PC-9 (cell line): ENCODE measurements at regions not wholly inside any gene's neighbourhood (a gene's known extent, or its start where the extent isn't known, plus 50 kb on each side); places are given as distances from the start of the nearest gene placed in this dataset.

Experiments used
- BruUV-seq: library from RNA; stranded (reverse); fragments of 400-500 nt; replicated peaks from 2 replicates; lab custom pipeline; 2021; lab: Mats Ljungman, UMichigan
- CTCF ChIA-PET: fragments of 300-600 bp; sonication (Branson Sonifier 250); formaldehyde crosslinking; loops from one replicate; lab custom pipeline; 2022; ENCODE audit warnings: antibody characterized with exemption; lab: Charles Lee
- POLR2A ChIA-PET: fragments of 300-600 bp; sonication (Branson Sonifier 250); formaldehyde crosslinking; loops from one replicate; lab custom pipeline; 2022; ENCODE audit warnings: antibody characterized with exemption; ENCODE audit not compliant: unreplicated experiment; lab: Charles Lee
- DNase-seq, 2 experiments: peaks; one replicate each; pipeline versions ENCODE4 v3.0.0 to v3.0.0-alpha.2; 2015 to 2022; ENCODE audit warnings: mixed read lengths in 1 of 2
- H2AFZ ChIP-seq: fragments of 200-600 bp; sonication (generic); 2 replicates; pipeline ENCODE4 v1.8.1; 2017; ENCODE audit warnings: antibody characterized with exemption
- H3F3A ChIP-seq: fragments of 200-600 bp; sonication (generic); 2 replicates; pipeline ENCODE4 v1.8.1; 2017; ENCODE audit warnings: antibody characterized with exemption, mild to moderate bottlenecking, low read depth; ENCODE audit not compliant: insufficient read depth
- H3K27ac ChIP-seq: fragments of 200-600 bp; sonication (generic); 2 replicates; pipeline ENCODE4 v1.6.1; 2016; ENCODE audit warnings: mixed run types
- H3K27me3 ChIP-seq: fragments of 200-600 bp; sonication (generic); 2 replicates; pipeline ENCODE4 v1.6.1; 2016; ENCODE audit warnings: low read depth, mixed run types; ENCODE audit not compliant: insufficient read depth
- H3K36me3 ChIP-seq: fragments of 200-600 bp; sonication (generic); 2 replicates; pipeline ENCODE4 v1.6.1; 2016; ENCODE audit warnings: low read depth, mixed run types
- H3K4me1 ChIP-seq: fragments of 200-600 bp; sonication (generic); replicated peaks from 2 replicates; pipeline ENCODE4 v1.6.1; 2016; ENCODE audit warnings: mixed run types; ENCODE audit not compliant: insufficient read depth
- H3K4me2 ChIP-seq: fragments of 200-600 bp; sonication (generic); 2 replicates; pipeline ENCODE4 v1.6.1; 2017; ENCODE audit warnings: mixed run types
- H3K4me3 ChIP-seq: fragments of 200-600 bp; sonication (generic); 2 replicates; pipeline ENCODE4 v1.6.1; 2016; ENCODE audit warnings: mixed run types
- H3K79me2 ChIP-seq: fragments of 200-600 bp; sonication (generic); 2 replicates; pipeline ENCODE4 v1.6.1; 2017; ENCODE audit warnings: low read depth, mixed run types
- H3K9me2 ChIP-seq: fragments of 200-600 bp; sonication (generic); 2 replicates; pipeline ENCODE4 v1.8.1; 2017; ENCODE audit warnings: mild to moderate bottlenecking; ENCODE audit not compliant: insufficient read depth
- H3K9me3 ChIP-seq: fragments of 200-600 bp; sonication (generic); 2 replicates; pipeline ENCODE4 v1.8.1; 2016; ENCODE audit warnings: low read depth; ENCODE audit not compliant: insufficient read depth
- H4K20me1 ChIP-seq: fragments of 200-600 bp; sonication (generic); 2 replicates; pipeline ENCODE4 v1.8.1; 2017; ENCODE audit not compliant: insufficient read depth
- CTCF ChIP-seq: fragments of 200-600 bp; sonication (generic); conservative IDR thresholded peaks from 2 replicates; pipeline ENCODE4 v1.6.1; 2017; ENCODE audit warnings: mixed run types, antibody characterized with exemption, mild to moderate bottlenecking, moderate library complexity
- EZH2 ChIP-seq: fragments of 200-600 bp; sonication (generic); IDR thresholded peaks from 2 replicates; pipeline ENCODE4 v1.8.0; 2017; ENCODE audit warnings: antibody characterized with exemption, low read depth
- intact Hi-C: fragments of 100-400 bp; cut with micrococcal nuclease; formaldehyde crosslinking; loops from one replicate; pipeline ENCODE4 v1.10.0; 2022; ENCODE audit not compliant: unreplicated experiment

DNA sequence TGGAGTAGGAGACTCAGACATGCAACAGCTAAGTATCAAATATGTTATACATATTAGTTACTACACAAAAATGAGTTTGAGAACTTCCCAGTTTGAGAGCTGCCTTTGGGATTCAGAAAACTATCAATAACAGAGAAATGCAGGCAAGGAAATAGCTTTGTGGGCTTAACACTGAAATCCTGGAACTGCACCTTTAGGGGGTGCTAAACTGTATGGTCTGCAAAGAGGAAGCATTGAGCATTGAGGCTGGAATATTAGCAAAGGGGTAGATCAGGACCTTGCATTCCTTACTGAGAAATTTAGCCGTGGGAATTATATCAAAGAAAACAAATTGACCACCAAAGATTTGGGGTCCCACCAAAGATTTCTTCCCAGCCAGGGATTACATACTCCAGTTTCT lies 580.0 kb downstream of the ZNF385D start:
- Histone ChIP-seq H3K79me2 (no peaks in the 10 kb centered on the region), H3K4me2 (no peak overlapping the region), H4K20me1 (no peaks in the 10 kb centered on the region), H3K9me2 (no peaks in the 10 kb centered on the region), H3K4me3 (no peak overlapping the region), H3K9me3 (no peaks in the 10 kb centered on the region), H3K27me3 (no peaks in the 10 kb centered on the region), H2AFZ (no peak overlapping the region), H3K36me3 (no peaks in the 10 kb centered on the region), H3K4me1 (no peaks in the 10 kb centered on the region), H3K27ac (no peak overlapping the region), H3F3A (no peaks in the 10 kb centered on the region)
- ChIA-PET CTCF (no interaction called here), POLR2A (no interaction called here)
- no peak for DNase-seq
- TF ChIP-seq CTCF (peak; percentile 69), EZH2 (no peak)
- intact Hi-C loops: no loop called here
- no TSS peak for BruUV-seq

- no peak for DNase-seq
- BruUV-seq: no TSS peak
- intact Hi-C loops: no loop called here
- no peaks in the 10 kb centered on the region for H3K9me3 ChIP-seq
- H3K4me3 ChIP-seq: no peak overlapping the region
- no peaks in the 10 kb centered on the region for H4K20me1 ChIP-seq
- no peaks in the 10 kb centered on the region for H3K79me2 ChIP-seq
- no peak overlapping the region for H3K4me2 ChIP-seq
- no peaks in the 10 kb centered on the region for H3F3A ChIP-seq
- no peak for TF ChIP-seq EZH2
- TF ChIP-seq CTCF: no peak
- H3K27ac ChIP-seq: no peak overlapping the region
- POLR2A ChIA-PET: no interaction called here
- no peaks in the 10 kb centered on the region for H3K27me3 ChIP-seq
- H3K36me3 ChIP-seq: no peaks in the 10 kb centered on the region
- CTCF ChIA-PET: no interaction called here
- no peaks in the 10 kb centered on the region for H3K9me2 ChIP-seq
- H2AFZ ChIP-seq: no peak overlapping the region
- H3K4me1 ChIP-seq: no peaks in the 10 kb centered on the region
Observed at GRCh38 chr3:21169948-21170347, 581.1 kb downstream of the ZNF385D start.

DNA sequence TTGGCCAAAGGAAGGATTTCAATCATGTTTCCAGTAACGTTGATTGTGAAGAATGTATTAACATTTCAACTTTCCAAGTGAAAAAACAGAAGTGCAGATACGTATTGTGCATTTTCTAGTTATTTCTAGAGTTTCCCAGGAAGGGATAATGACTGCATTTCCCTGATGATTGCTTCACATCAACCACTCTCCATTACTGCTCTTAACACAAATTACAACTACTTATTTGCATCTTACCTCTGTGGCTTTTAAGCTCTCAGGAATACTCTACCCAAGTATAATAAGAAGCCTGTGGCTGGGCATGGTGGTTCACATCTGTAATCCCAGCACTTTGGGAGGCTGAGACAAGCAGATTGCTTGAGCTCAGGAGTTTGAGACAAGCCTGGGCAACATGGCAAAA lies 582.5 kb downstream of the ZNF385D start:
- Histone ChIP-seq H3K4me1 (no peaks in the 10 kb centered on the region), H3F3A (no peaks in the 10 kb centered on the region), H3K4me2 (no peak overlapping the region), H3K36me3 (no peaks in the 10 kb centered on the region), H4K20me1 (no peaks in the 10 kb centered on the region), H3K9me3 (no peaks in the 10 kb centered on the region), H3K9me2 (no peaks in the 10 kb centered on the region), H3K79me2 (no peaks in the 10 kb centered on the region), H2AFZ (no peak overlapping the region), H3K27ac (no peak overlapping the region), H3K4me3 (no peak overlapping the region), H3K27me3 (no peaks in the 10 kb centered on the region)
- no peak for DNase-seq
- POLR2A ChIA-PET: no interaction called here
- no TSS peak for BruUV-seq
- CTCF ChIA-PET: no interaction called here
- intact Hi-C loops: no loop called here
- TF ChIP-seq EZH2 (no peak), CTCF (no peak)
